Psoas muscle (tissue), 7 donors: ENCODE measurements at regions not wholly inside any gene's neighbourhood (a gene's known extent, or its start where the extent isn't known, plus 50 kb on each side); places are given as distances from the start of the nearest gene placed in this dataset.

ENCODE experiments used
- ATAC-seq, 4 donors: fragments of 200-7000 bp; cut with Tn5 transposase; one replicate each; pipeline ENCODE4 v1.9.1; 2020; ENCODE audit warnings: moderate library complexity in 3 of 4, mild to moderate bottlenecking in 2 of 4
- DNase-seq, 2 donors: peaks; one replicate each; pipeline ENCODE4 v3.0.0-alpha.2; 2020
- H3K27ac ChIP-seq: fragments of 200-600 bp; one replicate; pipeline ENCODE4 v1.8.0; 2022
- H3K27me3 ChIP-seq, 3 donors: fragments of 200-600 bp in 1 of 3; one replicate each; pipeline versions ENCODE4 v1.6.1 to v1.8.0; 2013 to 2022; ENCODE audit warnings: low read length in 2 of 3, mild to moderate bottlenecking in 2 of 3, moderate library complexity in 1 of 3; ENCODE audit not compliant: insufficient read depth in 3 of 3
- H3K36me3 ChIP-seq, 2 donors: fragments of 200-600 bp in 1 of 2; one replicate each; pipeline versions ENCODE4 v1.6.1 to v1.8.0; 2013 to 2022; ENCODE audit warnings: low read depth in 1 of 2, mild to moderate bottlenecking in 1 of 2, moderate library complexity in 1 of 2; ENCODE audit not compliant: insufficient read depth in 1 of 2
- H3K4me1 ChIP-seq: fragments of 200-600 bp; one replicate; pipeline ENCODE4 v1.8.0; 2022
- H3K4me3 ChIP-seq: fragments of 200-600 bp; one replicate; pipeline ENCODE4 v1.8.0; 2022; ENCODE audit warnings: mild to moderate bottlenecking
- H3K9me3 ChIP-seq: fragments of 200-600 bp; one replicate; pipeline ENCODE4 v1.8.0; 2022
- CTCF ChIP-seq: fragments of 200-600 bp; IDR thresholded peaks from one replicate; pipeline ENCODE4 v1.8.0; 2022; ENCODE audit warnings: antibody characterized with exemption
- WGBS, 3 donors: extraction: QIAGEN DNeasy Blood & Tissue Kit; methylation state at CpG; one replicate each; pipeline versions ENCODE4 v1.1.6 to v1.1.7; 2013; 5-methylcytosine and 5-hydroxymethylcytosine counted together
- intact Hi-C, 2 donors: fragments of 100-400 bp; cut with DNase I; formaldehyde crosslinking; loops; one replicate each; pipeline versions ENCODE4 v1.11.0 to v1.14.2; 2022
- donor health status: healthy with polysubstance abuse.
- donor health status: DM: no; HTN: no; CAD: no; lungs with moderate emphysema.
- donor health status: Bipolar disorder and iron deficiency.
- donor health status: healthy.
- donor health status: DM: yes; HTN: yes; CAD: no.
- donor health status: DM: no; HTN: no; CAD: no.
- donor health status: DM: yes; HTN: yes; CAD: no.

- Histone ChIP-seq H3K36me3 (no peaks in the 10 kb centered on the region), H3K27me3 (no peaks in the 10 kb centered on the region), H3K4me1 (no peaks in the 10 kb centered on the region), H3K9me3 (no peaks in the 10 kb centered on the region), H3K4me3 (no peak overlapping the region), H3K27ac (no peak overlapping the region)
- intact Hi-C loops = loop anchor here in 1 of 2 donors (5.0 kb wide), 1 partner anchor 337 kb away; no protein-coding TSS in a partner anchor
- ATAC-seq (no peak), DNase-seq (no peak)
- 72 to 84% (median 74%) methylated on average over 1 of the region's 1 CpG for WGBS, 3 donors
- no peak for TF ChIP-seq CTCF
Observed at GRCh38 chr6:104134876-104135275, 724.8 kb downstream of the HACE1 start.

- intact Hi-C loops = no loop called here
Observed at GRCh38 chr6:104130343-104130742, 729.4 kb downstream of the HACE1 start.

GRCh38 chr6:104126315-104127005 is 733.3 kb downstream of the HACE1 start:
- Histone ChIP-seq H3K27ac (no peak overlapping the region), H3K9me3 (no peaks in the 10 kb centered on the region), H3K27me3 (no peaks in the 10 kb centered on the region), H3K4me1 (no peaks in the 10 kb centered on the region), H3K4me3 (no peak overlapping the region), H3K36me3 (no peaks in the 10 kb centered on the region)
- intact Hi-C loops = no loop called here
- WGBS, 3 donors = 87 to 94% (median 91%) methylated on average over 3 of the region's 3 CpGs
- no peak for DNase-seq
- TF ChIP-seq CTCF = no peak
- no peak for ATAC-seq

More at GRCh38 chr6:104130343-104130742, 729.4 kb downstream of the HACE1 start:
- Histone ChIP-seq H3K4me1 (no peaks in the 10 kb centered on the region), H3K27ac (no peak overlapping the region), H3K27me3 (no peaks in the 10 kb centered on the region), H3K9me3 (no peaks in the 10 kb centered on the region), H3K4me3 (no peak overlapping the region), H3K36me3 (no peaks in the 10 kb centered on the region)
- no peak for DNase-seq
- ATAC-seq = no peak
- no peak for TF ChIP-seq CTCF

GRCh38 chr6:104123227-104123626 is 736.5 kb downstream of the HACE1 start:
- no peaks in the 10 kb centered on the region for H3K36me3 ChIP-seq
- no peak overlapping the region for H3K4me3 ChIP-seq
- H3K4me1 ChIP-seq = no peaks in the 10 kb centered on the region
- TF ChIP-seq CTCF = no peak
- no peaks in the 10 kb centered on the region for H3K9me3 ChIP-seq
- H3K27ac ChIP-seq = no peak overlapping the region
- DNase-seq = no peak
- no peak for ATAC-seq
- WGBS, 3 donors = 88 to 95% (median 90%) methylated on average over 1 of the region's 1 CpG
- H3K27me3 ChIP-seq = no peaks in the 10 kb centered on the region
- intact Hi-C loops = no loop called here

- WGBS, 3 donors = 49 to 56% (median 50%) methylated on average over 4 of the region's 4 CpGs
- intact Hi-C loops = no loop called here
Observed at GRCh38 chr6:104118274-104118673, 741.4 kb downstream of the HACE1 start.

More at GRCh38 chr6:104118274-104118673, 741.4 kb downstream of the HACE1 start:
- H3K4me3 ChIP-seq = no peak overlapping the region
- no peaks in the 10 kb centered on the region for H3K9me3 ChIP-seq
- no peaks in the 10 kb centered on the region for H3K27me3 ChIP-seq
- no peak for TF ChIP-seq CTCF
- no peak for ATAC-seq
- no peak for DNase-seq
- no peaks in the 10 kb centered on the region for H3K36me3 ChIP-seq
- no peak overlapping the region for H3K27ac ChIP-seq
- H3K4me1 ChIP-seq = no peaks in the 10 kb centered on the region
